T-helper 2 cell (primary cell): ENCODE measurements at regions not wholly inside any gene's neighbourhood (a gene's known extent, or its start where the extent isn't known, plus 50 kb on each side); places are given as distances from the start of the nearest gene placed in this dataset.

Source experiments
- DNase-seq, 5 experiments: peaks; one replicate each; pipeline versions ENCODE4 v3.0.0 to v3.0.0-alpha.2; 2012 to 2022

DNA sequence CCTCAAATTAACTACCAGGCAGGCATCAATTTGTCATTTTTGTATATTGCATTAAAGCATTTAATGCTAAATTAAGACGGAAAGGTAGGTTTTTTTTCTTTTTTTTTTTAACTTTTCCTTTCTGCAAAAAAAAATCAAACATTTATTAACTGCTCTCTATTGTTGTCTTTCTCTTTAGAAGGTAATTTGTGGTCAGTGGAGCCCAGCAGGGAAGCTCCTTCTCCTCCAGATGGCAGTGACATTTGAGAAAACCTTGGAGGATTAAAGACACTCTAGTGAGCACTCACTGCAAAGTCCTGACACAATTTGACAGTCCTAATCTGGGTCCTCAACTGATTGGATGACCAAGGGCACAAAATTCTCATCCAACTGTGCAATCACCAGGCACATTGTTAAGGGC is 102.4 kb downstream of the SLIT2 start:
- DNase-seq, result no peak

DNA sequence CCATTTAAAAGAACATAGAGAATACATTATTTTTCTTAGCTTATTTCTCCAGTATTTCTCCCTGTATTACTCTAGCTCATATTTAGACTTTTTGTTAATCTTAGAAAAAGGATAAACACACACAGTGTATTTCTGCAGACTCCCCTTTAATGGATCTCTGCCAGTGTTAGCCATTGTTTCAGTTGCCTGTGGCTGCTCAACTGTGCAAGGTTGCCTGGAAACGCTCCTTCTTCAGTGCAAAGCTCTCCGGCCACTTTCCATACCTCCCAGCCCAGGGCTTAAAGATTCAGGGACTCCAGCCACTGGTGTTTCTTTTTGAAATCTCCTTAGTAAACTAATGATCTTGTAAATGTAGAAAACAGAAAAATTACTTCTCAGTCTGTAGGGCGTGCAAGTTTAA is 104.9 kb downstream of the SLIT2 start:
- DNase-seq, result no peak

DNA sequence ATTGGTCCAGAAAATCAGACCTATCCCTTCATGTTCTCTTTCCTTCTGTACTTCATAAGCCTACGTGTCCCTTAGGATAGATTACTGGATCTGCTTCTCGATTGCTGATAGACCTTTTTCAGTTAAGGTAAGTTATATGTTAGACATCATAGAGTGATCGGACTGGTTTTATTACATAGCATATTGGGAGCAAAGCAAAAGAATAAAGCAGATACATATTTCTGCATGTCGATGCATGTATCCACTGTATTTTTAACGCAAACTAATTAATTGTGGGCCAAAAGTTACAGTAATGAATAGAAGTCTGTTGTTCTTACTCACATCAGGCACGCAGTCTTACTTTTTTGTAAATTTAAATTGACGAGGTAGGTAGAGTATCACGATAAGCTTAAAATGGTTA is 106.4 kb downstream of the SLIT2 start:
- DNase-seq, result no peak

DNA sequence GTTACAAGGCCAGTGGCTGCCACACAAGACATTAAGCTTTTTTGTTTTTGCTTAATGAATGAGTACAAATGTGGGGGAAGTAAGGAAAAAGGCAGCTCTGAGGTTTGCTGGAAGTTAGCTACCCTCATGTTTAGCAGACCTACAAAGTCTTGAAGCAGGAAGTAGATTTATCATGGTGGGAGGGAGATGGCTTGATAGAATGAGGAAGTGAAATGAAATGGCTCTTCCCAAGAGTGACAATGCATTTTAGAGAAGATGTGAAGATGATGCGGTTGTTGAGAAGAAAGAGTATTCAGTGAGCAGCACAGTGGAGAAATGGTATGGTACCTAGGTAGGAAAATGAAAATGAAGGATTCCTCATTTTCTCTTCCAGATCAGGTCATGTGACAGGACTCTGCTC is 108.0 kb downstream of the SLIT2 start:
- DNase-seq, result no peak

DNA sequence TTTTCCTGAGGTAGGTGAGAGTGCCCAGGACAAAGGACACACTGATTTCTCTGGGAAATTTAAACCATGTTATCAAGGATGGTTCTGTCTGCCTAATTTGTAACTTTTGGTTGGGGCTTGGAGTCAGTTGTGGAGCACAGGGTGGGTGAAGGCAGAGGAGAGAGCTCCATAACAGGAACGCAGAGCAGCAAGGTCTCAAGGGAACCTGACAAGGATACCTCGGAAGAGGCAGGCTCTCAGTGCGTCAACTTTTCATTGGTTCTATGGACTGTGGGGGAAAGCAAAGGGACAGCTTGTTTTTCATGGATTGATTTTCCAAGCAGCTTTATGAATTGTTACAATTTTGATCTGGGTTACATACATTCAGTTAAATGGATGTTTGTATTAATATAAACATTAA is 110.4 kb downstream of the SLIT2 start:
- no peak for DNase-seq

DNA sequence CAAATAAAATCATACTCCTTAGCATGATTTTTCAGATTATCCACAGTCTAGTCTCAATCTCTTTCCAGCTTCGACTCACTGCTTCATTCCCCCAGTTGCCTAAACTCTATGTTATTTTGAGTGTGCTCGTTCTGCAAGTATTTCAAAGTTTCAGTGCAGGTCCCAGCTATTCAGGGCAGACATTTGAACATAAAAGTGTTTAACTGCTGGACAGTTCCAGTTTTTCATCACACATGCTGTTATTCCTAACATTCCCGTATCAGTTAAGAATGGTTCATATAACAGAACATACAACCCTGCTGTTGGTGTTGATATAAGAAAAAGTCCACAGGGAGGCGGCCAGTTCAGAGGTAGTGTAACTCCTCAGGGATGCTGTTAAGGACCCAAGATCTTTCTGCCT is 113.3 kb downstream of the SLIT2 start:
- no peak for DNase-seq

DNA sequence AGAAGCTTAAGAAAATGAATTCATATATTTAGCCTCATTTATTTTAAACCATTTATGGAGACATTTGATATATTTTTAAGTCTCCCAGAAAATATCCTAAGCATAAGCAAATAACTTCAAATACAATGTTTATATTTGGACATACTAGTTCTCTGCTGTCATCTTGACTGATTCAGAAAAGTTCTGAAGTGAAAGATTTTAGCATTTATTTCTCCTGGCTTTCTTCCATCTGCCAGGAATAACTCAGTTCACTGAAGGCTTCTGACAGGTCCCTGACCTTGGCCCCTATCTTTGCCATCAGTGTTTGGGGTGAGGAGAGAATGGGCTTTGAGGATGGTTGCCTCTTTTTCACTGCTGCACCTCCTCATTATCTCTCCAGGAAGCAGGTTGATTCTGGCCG is 115.7 kb downstream of the SLIT2 start:
- DNase-seq, result no peak

DNA sequence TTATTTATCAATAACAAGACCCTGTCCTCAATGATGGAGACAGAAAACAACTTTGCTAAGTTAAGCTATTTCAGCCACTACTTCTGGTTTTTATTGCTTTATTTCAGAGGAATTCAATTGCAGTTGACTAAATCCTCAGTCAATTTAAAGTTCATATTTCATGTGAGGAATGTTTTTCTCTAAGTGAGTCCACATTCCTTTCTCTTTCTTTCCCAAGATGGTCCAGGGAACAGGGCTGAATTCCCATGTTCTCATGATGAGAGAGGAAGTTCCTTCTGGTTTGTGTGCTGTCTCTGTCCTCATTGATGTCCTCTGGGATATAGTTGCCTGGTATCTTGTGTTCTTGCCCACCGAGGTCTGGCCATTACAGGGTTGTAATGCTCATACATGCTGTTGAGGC is 117.2 kb downstream of the SLIT2 start:
- no peak for DNase-seq

DNA sequence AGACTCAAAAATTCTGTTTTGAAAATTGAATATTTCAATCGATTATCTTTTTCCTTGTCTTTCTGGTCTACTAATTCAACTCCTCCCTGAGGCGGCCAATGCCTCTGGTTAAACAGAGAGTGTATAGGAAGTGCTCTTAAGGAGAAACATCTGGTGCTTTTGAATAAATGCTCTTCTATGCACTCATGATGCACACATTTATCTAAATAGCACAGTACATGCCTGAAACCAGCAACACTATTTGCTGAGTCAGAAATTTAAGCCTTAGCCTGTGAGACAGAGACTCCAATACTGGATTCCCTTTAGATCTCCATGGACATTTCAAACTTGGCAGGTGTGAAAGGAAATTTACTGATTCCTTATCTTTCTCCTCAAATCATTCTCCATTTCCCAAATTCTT is 118.6 kb downstream of the SLIT2 start:
- no peak for DNase-seq

DNA sequence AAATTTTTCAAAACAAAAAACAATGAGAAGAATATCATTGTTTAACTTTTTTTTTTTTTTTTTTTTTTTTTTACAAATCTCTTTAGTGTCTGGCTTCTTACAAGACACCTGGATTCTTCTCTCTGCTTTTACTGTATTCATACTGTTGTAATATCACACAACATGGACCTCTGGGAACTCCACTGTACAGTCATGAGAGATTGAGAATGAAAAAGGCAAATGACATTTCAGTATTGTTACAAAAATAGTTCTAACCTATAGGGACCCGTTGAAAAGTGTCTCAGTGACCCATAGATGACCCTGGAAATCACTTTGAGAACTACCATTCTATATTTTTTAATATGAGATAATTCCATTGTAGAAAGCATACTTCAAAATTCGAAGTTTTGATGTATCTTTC is 124.4 kb downstream of the SLIT2 start:
- no peak for DNase-seq

DNA sequence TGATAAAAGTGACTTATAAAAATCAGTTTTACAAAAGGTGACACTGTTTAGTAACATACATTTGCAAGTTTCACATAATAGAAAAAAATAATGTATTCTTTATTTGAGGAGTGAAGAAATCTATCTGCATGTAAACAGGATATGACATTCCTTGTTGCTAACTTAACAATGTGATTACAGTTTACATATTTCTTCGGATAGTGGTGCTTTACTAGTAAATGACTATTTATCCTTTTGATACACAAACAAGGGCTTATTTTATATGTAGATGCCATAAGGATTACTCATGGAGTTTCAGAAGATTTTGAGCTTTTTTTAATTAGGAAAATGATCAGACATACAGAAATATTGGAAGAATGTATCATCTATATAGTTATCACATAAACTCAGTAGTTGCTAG is 126.5 kb downstream of the SLIT2 start:
- DNase-seq, result no peak

DNA sequence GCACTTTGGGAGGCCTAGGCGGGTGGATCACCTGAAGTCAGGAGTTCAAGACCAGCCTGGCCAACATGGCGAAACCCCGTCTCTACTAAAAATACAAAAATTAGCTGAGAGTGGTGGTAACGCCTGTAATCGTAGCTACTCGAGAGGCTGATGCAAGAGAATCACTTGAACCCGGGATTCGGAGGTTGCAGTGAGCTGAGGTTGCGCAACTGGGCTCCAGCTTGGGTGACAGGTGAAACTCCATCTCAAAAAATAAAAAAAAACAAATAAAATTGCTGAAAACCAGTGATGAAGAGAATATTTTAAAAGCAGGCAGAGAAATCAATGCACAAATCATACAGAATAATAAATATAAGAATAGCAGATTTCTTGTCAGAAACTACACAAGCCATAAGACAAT is 129.3 kb downstream of the SLIT2 start:
- DNase-seq, result no peak

DNA sequence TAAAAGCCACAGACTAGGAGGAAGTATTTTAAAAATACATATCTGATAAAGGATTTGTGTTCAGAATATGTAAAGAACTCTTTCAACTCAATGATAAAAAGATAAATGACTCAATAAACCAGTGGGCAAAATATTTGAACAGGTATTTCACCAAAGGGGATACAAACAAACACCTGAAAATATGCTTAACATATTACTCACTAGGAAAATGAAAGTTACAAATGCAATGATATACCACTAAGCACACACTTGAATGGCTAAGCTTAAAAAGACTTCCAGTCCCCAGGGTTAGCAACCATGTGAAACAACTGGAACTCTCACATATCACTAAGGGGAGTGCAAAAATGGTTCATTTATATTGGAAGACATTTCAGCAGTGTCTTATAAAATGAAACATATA is 131.6 kb downstream of the SLIT2 start:
- DNase-seq, result no peak

DNA sequence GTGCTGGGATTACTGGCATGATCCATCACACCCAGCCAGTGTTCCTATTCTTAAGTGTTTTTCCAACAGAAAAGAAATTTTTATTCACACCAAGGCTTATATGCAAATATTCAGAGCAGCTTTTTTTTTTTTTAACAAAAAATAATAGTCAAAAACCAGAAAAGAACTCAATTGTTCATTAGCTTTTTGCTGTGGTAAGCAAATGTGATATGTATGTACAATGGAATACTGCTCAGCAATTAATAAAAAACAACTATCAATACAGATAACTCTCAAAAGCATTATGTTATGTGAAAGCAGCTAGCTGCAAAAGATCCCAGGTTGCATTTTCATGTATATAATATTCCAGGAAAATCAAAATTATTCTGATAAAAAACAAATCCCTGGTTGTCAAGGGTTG is 132.3 kb downstream of the SLIT2 start:
- no peak for DNase-seq

DNA sequence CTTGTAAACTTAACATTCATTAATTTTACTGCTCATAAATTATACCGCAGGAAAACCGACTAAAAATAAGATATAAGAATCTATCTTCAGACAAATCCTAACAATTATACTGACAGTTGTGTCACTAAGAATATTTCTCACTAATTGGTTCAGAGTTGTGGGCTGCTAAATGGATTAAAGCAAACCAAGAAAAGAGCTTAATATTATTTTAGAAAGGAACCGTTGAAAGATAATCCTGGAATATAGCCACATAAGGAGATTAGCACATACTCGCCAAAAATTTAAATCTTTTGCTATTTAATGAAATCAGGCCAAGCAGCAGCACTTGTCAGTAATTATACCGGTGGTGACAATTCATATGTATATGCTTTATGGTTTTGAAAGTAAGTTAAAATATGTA is 132.8 kb downstream of the SLIT2 start:
- no peak for DNase-seq

DNA sequence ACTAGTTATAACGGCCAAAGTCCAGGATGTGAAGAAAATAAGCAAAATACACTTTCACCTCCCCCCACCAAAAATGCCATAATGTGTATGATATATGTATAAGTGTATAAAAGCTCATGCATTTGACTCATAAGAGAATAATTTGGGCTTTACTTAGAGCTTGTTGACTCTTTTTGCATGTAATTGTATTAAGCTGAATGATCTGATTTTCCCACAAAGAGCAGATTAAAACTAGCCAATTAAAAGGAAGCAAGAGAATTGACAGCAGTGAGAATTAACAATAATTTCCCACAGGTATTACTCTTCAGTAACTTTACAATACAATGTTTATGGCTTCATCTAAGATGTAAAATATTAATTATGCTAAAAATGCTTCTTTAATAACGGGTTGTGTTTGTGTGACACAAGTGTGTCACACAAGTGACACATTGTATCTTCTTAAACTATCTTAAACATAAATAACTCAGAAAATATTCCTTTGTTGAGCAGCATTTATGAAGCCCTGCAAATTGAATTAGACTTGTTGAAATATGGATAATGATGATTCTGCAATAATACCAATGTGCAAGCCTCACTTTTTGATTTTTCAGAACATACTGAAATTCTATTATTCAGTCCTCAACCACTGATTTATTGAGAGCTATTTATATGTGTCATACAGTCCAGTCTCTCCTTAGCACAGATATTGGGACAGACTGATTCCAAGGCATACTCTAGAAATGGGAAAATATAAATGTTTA is 134.5 kb downstream of the SLIT2 start:
- no peak for DNase-seq

DNA sequence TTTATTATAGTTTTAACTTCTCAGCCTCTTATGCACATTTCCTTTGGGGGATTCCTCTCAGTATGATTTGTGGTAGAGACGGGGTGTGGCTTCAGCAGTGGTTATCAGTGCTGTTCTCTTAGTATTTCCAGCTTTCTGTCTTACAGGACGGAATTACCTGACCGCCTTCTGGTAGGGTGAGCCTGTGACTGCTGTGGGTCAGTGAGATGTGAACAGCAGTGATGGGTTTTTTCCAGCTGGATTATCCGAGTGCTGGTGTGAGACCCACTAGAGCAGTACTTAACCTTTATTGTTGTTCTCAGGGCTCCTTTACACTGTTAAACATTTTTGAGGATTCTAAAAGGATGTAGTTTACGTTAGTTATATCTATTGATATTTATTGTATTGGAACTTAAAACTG is 135.2 kb downstream of the SLIT2 start:
- DNase-seq, result no peak

DNA sequence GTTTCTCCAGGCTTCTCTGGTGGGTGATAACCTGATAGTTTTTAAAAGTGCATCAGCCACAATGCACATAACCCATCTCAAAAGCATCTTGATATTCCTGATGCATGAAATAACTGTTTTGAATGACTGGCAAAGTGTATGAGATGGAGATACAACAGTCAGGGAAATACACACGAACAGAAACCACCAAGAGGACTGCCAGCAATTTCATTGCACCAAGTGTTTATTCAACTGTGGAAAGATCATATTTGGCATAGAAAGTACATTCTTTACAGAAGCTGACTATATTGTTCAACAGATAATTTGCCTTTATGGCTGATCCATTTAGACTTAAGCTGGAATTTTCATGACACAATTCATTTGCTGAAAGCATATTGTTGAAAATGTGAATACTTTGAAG is 139.5 kb downstream of the SLIT2 start:
- DNase-seq, result no peak

DNA sequence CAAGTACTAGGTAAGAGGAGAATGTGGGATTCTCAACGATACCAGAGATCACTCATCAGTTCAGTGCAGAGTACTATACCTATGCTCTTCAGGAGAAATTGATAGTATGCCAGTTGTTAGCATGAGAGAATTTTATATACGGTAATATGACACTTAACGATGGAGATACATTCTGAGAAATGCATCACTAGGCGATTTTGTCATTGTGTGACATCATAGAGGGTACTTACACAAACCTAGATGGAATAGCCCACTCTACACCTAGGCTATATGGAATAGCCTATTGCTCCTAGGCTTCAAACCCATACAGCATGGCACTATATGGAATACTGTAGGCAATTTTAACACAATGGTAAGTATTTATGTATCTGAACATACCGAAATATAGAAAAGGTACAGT is 140.2 kb downstream of the SLIT2 start:
- DNase-seq, result no peak

DNA sequence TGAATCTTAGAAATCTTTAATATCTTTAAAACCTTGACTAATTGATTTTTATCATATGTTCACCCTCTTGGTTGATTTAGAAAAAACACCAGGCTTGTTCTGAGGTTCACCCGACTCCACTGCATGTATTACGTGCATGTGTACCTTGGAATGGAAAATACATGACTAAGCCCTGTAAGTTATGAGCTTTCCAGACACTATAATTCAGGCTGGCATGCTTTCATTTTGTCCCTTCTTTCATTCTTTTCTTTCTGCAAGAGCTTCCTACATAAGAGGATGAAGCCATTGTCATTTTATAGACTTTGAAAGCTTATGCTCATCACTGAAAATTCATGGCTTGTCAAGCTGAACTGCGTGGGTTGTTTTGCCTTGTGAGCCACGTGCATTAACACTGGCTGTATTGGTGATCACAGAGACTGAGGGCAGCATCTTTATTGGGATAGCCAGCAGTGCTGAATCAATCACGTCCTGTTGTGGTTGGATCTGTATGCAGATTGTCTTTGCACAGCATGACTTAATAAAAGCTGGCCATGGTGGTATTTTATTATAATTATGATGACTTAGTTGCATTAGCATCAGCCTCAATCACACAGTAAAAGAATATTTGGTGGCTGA is 141.9 kb downstream of the SLIT2 start:
- no peak for DNase-seq

DNA sequence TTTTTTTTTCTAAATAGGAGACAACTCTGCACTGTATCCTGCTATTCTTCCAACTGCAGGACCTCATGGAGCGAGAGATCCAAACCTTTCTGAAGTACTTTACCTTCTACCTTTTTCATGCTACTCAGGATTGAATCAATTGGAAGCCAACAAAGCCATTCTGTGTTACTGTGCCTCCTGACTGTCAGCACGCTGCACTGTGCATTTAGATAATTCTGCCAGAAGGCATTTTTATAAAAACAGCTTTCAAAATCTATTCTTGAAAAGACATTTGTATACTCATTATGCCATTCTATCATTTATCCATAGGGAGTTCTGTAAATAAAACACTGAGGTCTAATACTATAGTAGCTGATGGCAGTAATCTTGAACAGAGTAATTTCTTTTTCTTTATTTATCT is 142.8 kb downstream of the SLIT2 start:
- DNase-seq, result no peak

DNA sequence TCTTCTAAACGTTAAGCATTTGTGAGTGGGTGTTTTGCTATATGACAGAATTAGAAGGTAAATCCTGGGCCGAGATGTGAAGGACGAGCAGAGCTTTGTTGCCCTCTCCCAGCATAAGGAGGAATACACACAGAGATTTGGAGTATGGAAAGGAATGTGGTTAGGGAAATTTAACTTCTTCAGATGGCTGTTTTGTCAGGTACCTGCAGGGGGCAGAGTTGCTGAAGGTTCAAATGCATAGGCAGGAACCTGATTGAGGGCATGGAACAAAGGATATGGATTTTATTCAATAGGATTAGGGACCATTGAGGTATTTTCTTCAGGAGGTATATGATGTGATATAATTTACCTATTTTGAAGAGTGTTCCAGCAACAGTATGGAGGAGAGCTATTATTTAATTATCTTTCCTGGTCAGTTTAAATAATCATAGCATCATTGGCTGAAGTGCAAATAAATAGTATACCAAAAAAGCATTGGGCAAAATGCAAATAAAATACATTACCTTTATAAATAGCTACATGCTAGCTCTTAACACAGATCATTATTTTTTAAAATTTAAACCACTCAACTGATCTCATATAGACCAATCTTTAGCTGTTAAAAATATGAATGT is 143.6 kb downstream of the SLIT2 start:
- DNase-seq, result peak in 1 of 5 experiments; percentile 14

DNA sequence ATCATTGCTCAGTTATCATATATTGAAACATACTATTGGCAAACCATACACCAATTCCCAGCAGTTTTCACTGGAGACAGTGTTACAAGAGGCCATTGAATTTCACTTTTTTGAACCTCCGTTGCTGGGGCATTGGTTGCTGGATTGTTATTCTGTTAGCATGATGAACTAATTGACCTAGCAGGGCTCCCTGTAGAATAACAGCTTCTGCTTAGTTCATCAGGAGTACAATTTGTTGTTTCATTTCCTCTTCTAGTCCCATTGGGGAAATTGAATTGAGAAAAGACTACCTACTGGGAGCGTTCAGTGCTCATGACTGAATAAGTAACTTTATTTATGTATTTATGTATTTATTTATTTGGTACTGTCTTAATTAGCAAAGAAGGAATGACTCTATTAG is 151.6 kb downstream of the SLIT2 start:
- DNase-seq, result no peak

DNA sequence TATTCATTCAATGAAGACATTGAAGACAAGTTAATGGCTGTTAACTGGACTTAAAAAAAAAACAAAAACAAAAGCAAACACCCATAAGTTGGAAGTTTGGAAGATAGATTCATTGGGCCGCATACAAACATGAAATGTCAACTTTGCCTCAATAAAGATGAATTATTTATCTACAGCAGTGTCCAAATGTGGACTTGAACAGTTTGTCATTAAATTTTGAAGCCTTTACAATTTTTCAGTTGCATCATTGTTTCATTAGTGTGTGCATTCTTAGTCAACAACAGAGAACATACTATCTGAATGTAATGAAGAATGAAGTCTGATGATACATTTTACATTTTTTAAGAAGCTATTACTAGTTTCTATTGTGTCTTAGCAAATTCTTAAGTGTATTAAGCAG is 152.1 kb downstream of the SLIT2 start:
- no peak for DNase-seq

DNA sequence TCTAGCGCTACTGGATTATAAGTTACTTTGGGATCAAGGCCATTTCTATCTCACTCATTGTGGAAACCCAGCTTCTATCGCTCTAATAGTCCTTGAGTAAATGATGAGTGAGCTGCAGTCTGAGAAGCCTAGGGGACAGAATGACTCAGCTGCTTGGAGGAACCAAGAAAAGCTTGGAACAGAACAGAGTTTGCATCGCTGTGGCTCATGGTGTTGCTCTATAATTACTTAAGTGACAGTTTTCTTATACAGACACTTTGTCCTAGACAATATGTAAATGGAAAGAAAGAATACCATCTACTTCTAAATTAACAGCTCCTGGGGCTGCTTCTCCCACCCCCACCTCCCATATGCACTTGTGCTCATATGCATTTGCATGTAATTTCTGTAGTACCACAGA is 156.9 kb downstream of the SLIT2 start:
- no peak for DNase-seq
